ENCODE measurements at regions not wholly inside any gene's neighbourhood (a gene's known extent, or its start where the extent isn't known, plus 50 kb on each side); places are given as distances from the start of the nearest gene placed in this dataset.
"Not testable (repeated sequence)": the region's sequence is repeated elsewhere in the genome, so short reads cannot be mapped to it uniquely, and the experiment has no call there.

DNA sequence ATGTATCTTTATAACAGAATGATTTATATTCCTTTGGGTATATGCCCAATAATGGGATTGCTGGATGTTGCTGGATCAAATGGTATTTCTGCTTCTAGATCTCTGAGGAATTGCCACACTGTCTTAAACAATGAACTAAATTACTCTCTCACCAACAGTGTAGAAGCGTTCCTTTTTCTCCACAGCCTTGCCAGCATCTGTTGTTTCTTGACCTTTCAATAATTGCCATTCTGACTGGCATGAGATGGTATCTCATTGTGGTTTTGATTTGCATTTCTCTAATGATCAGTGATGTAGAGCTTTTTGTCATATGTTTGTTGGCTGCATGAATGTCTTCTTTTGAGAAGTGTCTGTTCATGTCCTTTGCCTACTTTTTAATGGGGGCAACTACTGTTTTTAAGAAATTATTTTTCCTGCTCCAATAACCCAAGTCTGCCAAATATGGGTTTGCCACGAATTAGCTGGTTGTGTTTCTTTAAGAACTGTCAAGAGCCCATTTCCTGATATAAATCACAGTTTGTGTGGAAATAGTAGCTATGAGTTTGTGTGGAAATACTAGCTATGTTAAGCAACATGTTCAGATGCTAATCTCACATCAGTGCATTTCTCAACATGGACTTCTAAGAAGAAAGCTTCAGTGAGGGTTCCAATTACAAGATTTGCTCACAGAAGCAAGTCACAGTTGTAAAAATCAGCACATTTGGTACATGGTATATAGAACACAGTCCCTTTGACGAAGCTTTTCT lies 259.4 kb downstream of the ANAPC1 start:
- Histone ChIP-seq H3K4me3 (ENCODE audit: low read length) (no peak overlapping the region), H3K9ac (ENCODE audit: low read length) (no peak overlapping the region), H3K27ac (ENCODE audit: low read length) (no peak overlapping the region), H3K27me3 (ENCODE audit: low read depth, low read length) (no peaks in the 10 kb centered on the region; the same call in 1 of the 2 replicates), H3K79me2 (ENCODE audit: low read length) (no peaks in the 10 kb centered on the region), H2AFZ (ENCODE audit: low read depth, low read length) (no peak overlapping the region), H3K9me3 (ENCODE audit: insufficient read depth, low read length) (peaks cover 17% of the 10 kb centered on the region; the same call in 1 of the 2 replicates), H4K20me1 (ENCODE audit: insufficient read depth, low read length) (no peaks in the 10 kb centered on the region), H3K4me1 (ENCODE audit: low read length) (peaks cover 7% of the 10 kb centered on the region), H3K4me2 (ENCODE audit: low read length) (0 out of 2 replicates have a peak overlapping the region, but pooled peaks have one; percentile 4), H3K36me3 (replicated peaks; ENCODE audit: low read depth, low read length) (peaks cover 3% of the 10 kb centered on the region)
- TF ChIP-seq, protein P1, sequence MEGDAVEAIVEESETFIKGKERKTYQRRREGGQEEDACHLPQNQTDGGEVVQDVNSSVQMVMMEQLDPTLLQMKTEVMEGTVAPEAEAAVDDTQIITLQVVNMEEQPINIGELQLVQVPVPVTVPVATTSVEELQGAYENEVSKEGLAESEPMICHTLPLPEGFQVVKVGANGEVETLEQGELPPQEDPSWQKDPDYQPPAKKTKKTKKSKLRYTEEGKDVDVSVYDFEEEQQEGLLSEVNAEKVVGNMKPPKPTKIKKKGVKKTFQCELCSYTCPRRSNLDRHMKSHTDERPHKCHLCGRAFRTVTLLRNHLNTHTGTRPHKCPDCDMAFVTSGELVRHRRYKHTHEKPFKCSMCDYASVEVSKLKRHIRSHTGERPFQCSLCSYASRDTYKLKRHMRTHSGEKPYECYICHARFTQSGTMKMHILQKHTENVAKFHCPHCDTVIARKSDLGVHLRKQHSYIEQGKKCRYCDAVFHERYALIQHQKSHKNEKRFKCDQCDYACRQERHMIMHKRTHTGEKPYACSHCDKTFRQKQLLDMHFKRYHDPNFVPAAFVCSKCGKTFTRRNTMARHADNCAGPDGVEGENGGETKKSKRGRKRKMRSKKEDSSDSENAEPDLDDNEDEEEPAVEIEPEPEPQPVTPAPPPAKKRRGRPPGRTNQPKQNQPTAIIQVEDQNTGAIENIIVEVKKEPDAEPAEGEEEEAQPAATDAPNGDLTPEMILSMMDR (IDR thresholded peaks at IDR 0.05; ENCODE audit: low read depth, low read length), result no peak
- TF ChIP-seq EZH2phosphoT487 (IDR thresholded peaks at IDR 0.05; ENCODE audit: low read depth), result no peak

- H3K27me3 ChIP-seq (ENCODE audit: low read depth, low read length); H3K79me2 ChIP-seq (ENCODE audit: low read length); H3K9ac ChIP-seq (ENCODE audit: low read length); H3K4me1 ChIP-seq (ENCODE audit: low read length); H4K20me1 ChIP-seq (ENCODE audit: insufficient read depth, low read length); H3K36me3 ChIP-seq (replicated peaks; ENCODE audit: low read depth, low read length); H3K4me2 ChIP-seq (ENCODE audit: low read length); H3K27ac ChIP-seq (ENCODE audit: low read length); H3K4me3 ChIP-seq (ENCODE audit: low read length); H2AFZ ChIP-seq (ENCODE audit: low read depth, low read length): not testable (repeated sequence)
- peaks cover 21% of the 10 kb centered on the region; the same call in 1 of the 2 replicates for H3K9me3 ChIP-seq (ENCODE audit: insufficient read depth, low read length)
Observed at GRCh38 chr2:111625157-111625537, 258.8 kb downstream of the ANAPC1 start.

- Histone ChIP-seq H3K4me3 (ENCODE audit: low read length) (no peak overlapping the region), H4K20me1 (ENCODE audit: insufficient read depth, low read length) (no peaks in the 10 kb centered on the region), H3K36me3 (replicated peaks; ENCODE audit: low read depth, low read length) (peaks cover 5% of the 10 kb centered on the region), H3K27me3 (ENCODE audit: low read depth, low read length) (no peaks in the 10 kb centered on the region; the same call in 1 of the 2 replicates), H3K27ac (ENCODE audit: low read length) (no peak overlapping the region), H3K4me2 (ENCODE audit: low read length) (no peak overlapping the region), H3K79me2 (ENCODE audit: low read length) (no peaks in the 10 kb centered on the region), H2AFZ (ENCODE audit: low read depth, low read length) (no peak overlapping the region), H3K9ac (ENCODE audit: low read length) (no peak overlapping the region), H3K4me1 (ENCODE audit: low read length) (peaks cover 7% of the 10 kb centered on the region), H3K9me3 (ENCODE audit: insufficient read depth, low read length) (peaks cover 21% of the 10 kb centered on the region; the same call in 1 of the 2 replicates)
- no peak for TF ChIP-seq EZH2phosphoT487 (IDR thresholded peaks at IDR 0.05; ENCODE audit: low read depth)
- TF ChIP-seq, protein P1 (IDR thresholded peaks at IDR 0.05; ENCODE audit: low read depth, low read length), result no peak
Observed at GRCh38 chr2:111626037-111626864, 257.7 kb downstream of the ANAPC1 start.

DNA sequence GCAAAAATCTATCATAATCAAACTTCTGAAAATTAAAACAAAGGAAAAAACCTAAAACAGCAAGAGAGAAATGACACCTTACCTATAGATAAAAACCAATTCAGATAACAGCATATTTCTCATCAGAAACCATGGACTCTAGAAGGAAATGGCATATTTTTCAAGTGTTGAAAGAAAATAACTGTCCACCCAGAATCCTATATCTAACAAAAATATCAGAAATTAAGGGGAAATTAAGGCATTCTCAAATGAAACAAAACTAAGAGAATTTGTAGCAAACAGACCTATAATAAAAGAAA lies 257.2 kb downstream of the ANAPC1 start:
- peaks cover 5% of the 10 kb centered on the region for H3K36me3 ChIP-seq (replicated peaks; ENCODE audit: low read depth, low read length)
- no peaks in the 10 kb centered on the region for H3K27me3 ChIP-seq (ENCODE audit: low read depth, low read length)
- no peak overlapping the region for H2AFZ ChIP-seq (ENCODE audit: low read depth, low read length)
- H3K4me2 ChIP-seq (ENCODE audit: low read length), result no peak overlapping the region
- TF ChIP-seq EZH2phosphoT487 (IDR thresholded peaks at IDR 0.05; ENCODE audit: low read depth), result no peak
- TF ChIP-seq, protein P1 (IDR thresholded peaks at IDR 0.05; ENCODE audit: low read depth, low read length), result no peak
- H3K4me3 ChIP-seq (ENCODE audit: low read length), result no peak overlapping the region
- no peak overlapping the region for H3K9ac ChIP-seq (ENCODE audit: low read length)
- H3K27ac ChIP-seq (ENCODE audit: low read length), result no peak overlapping the region
- H3K9me3 ChIP-seq (ENCODE audit: insufficient read depth, low read length), result peaks cover 21% of the 10 kb centered on the region; the same call in 1 of the 2 replicates
- no peaks in the 10 kb centered on the region for H4K20me1 ChIP-seq (ENCODE audit: insufficient read depth, low read length)
- peaks cover 7% of the 10 kb centered on the region for H3K4me1 ChIP-seq (ENCODE audit: low read length)
- no peaks in the 10 kb centered on the region for H3K79me2 ChIP-seq (ENCODE audit: low read length)

All from OCI-LY3 (cell line).